Globus pallidus (tissue), 1 donor: ENCODE measurements at regions not wholly inside any gene's neighbourhood (a gene's known extent, or its start where the extent isn't known, plus 50 kb on each side); places are given as distances from the start of the nearest gene placed in this dataset.
"Not testable (repeated sequence)": the region's sequence is repeated elsewhere in the genome, so short reads cannot be mapped to it uniquely, and the experiment has no call there.

Experiments
- DNase-seq: peaks from one replicate; pipeline ENCODE4 v3.0.0-alpha.2; 2015; ENCODE audit warnings: low spot score

DNA sequence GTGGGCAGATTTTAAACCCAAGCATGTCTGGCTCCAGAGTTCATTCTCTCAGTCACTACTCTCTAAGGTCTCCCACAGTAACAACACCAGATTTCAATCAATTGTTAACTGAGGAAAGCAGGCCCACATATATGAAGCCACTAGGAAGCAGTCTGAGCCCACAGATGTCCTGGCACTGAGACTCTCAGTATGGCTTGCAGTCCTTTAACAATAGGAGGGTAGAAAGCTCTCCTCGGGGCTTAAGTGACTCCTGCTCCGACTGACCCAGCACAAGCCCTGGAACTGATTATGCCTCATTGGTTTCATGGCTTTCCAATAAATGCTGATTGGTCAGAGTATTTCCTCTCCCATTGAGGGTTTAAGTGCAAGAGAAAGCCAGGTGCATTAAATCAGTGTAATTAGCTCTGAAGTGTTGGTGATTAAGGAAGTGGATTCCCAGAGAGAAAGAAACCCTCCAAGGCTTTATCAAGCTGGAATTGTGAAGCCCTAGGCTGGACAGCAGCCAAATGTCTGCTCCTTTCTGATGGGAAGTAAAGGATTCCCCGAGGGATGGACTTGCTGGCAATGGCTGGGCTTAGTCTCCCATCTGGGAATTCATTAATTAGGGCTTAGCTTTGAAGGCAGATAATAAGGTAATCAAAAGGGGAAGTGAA, 76.6 kb upstream of the PROKR2 start:
- no peak for DNase-seq

DNA sequence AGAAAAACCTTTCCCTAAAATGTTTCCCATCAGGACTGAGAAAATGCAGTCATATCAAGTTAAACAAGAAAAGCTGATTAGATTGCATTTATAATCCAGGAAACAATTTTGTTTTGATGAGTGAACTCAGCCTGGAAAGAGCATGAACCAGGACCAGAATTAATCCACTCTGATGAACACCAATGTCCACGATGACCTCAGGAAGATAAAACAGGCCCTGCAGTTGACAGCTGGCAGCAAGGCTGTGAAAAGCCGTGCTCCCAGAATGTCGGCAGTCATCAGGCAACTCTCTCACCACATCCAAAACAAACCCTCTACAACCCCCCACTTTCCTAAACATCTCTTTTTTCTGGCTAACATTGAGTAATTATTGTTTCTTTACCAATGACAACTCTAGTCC, 74.0 kb upstream of the PROKR2 start:
- DNase-seq, result no peak

DNA sequence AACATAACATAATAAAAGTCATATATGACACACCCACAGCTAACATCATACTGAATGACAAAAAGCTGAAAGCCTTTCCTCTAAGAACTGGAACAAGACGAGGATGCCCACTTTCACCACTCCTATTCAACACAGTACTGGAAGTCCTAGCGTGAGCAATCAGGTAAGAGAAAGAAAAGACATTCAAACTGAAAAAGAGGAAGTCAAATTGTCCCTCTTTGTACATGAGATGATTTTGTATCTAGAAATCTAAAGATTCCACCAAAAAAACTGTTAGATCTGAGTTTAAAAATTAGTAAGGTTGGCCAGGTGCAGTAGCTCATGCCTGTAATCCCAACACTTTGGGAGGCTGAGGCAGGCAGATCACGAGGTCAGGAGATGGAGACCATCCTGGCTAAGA, 70.1 kb upstream of the PROKR2 start:
- DNase-seq, result not testable (repeated sequence)

DNA sequence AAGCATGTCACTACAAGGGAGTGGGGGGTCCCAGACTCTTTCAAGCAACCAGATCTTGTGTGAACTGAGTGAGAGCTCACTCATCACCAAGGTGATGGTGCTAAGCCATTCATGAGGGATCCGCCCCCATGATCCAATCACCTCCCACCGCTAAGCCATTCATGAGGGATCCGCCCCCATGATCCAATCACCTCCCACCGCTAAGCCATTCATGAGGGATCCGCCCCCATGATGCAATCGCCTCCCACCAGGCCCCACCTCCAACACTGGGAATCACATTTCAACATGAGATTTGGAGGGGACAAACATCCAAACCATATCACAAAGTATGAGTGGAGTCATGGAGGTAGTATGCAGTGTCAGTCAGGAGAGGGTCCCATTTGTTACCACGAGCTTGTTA, 64.8 kb upstream of the PROKR2 start:
- DNase-seq, result not testable (repeated sequence)

DNA sequence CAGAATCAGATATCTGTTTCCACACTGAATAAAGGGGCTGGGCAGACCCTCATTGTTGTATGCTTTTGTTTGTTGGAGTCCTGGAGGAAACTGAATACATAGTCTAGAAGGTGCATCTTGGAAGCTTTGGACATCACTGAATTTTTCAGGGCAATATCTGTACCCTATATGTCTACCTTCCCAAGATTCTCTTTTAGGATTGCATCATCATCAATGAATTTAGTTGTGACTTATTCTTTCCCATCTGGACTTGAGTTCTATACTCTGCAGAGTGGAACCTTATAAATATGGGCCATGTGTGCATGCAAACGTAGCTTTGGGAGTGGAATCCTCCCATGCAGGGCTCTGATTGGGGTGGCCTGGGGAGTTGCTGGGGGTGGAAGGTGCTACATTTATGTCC, 60.7 kb upstream of the PROKR2 start:
- no peak for DNase-seq

DNA sequence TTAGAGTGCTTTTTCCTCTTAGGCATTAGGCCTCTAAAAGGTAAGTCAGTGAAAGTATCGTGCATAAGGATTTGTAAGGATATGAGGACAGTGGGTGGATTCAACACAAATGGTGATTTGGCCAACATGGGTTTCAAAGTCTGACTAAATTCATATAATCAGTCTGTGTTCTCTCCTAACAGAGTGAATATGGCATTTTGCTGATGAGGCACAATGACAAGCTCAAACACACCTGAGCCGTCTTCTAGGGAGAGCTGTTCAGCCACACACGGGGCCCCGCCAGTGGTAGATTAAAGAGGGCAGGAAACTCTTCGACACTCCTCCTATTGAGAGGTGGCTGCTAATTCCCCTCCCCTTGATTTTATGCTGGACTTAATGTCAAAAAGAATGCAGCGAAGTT, 59.5 kb upstream of the PROKR2 start:
- DNase-seq, result no peak

DNA sequence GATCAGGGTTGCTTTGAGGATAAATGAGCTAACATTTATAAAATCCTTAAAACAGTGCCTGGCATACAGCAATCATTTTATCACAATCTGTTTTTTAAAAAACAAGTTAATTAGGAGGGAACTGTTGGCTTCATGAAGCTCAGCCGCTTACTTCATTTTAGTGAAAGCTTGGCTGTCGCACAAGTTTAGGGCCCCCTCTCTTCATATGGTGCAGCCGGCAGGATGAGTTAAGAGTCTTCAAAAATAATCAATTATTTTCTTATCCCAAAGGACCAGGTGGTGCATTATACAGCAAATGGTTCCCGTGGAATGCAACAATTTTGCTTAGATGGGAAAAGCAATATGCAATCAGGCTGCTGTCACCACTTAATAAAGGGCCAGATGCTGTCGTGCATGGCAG, 57.4 kb upstream of the PROKR2 start:
- DNase-seq, result no peak

DNA sequence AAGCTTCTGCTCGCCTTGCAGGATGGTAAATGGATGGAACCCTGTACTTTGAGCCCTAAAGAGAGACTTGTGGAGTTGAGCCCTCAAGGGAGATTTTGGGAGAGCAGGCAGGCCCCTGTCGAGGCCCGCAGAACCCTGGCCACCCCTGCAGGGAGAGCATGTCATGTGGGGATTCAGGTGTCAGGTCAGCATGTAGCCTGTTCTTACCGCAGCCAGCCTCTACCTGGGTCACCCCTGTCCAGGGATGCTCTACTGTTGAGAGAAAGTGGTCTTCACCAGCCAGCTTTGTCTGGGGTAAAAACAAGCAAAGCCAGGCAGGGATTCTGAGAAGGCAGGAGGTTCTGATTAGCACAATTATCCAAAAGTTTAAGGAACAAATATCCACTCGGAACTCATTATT, 55.6 kb upstream of the PROKR2 start:
- DNase-seq, result no peak

DNA sequence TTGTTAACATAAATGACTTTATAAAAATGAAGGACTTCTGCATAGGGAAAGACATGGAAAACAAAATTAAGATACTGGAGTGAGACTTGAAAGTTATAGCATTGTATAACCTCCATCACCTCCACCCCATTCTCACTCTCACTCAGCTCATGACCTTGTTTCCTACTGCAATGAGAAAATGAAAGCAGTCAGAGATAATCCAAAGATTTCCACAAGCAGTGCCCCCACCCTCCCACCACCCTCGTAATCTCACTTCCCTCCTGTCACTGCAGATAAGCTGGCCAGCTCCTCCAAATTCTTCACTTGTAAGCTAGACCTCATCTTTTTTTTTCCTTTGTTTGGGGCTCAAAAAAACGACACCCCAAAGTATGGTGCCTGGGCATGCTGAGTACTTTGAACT, 52.9 kb upstream of the PROKR2 start:
- DNase-seq, result no peak
